ENCODE measurements at regions not wholly inside any gene's neighbourhood (a gene's known extent, or its start where the extent isn't known, plus 50 kb on each side); places are given as distances from the start of the nearest gene placed in this dataset.

DNA sequence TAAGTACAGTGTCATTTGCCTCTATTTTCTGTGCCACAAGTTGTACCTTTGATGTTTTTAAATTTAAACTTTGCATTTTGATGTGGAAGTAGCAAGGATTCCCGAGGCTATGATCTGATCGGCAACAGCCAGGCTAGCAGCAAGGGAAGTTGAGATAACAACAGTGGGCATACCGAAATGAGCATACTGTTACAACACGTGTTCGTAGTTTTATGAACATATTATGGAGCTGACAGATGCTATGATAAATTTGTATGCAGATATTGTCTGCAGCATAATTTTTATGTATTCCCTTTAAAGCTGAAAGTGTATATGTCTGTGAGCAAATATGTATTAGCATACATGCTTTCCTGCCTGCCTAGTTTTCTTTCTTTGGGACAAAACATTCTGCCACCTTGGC lies 306.1 kb downstream of the PCDH7 start:
- TF ChIP-seq, protein P1, sequence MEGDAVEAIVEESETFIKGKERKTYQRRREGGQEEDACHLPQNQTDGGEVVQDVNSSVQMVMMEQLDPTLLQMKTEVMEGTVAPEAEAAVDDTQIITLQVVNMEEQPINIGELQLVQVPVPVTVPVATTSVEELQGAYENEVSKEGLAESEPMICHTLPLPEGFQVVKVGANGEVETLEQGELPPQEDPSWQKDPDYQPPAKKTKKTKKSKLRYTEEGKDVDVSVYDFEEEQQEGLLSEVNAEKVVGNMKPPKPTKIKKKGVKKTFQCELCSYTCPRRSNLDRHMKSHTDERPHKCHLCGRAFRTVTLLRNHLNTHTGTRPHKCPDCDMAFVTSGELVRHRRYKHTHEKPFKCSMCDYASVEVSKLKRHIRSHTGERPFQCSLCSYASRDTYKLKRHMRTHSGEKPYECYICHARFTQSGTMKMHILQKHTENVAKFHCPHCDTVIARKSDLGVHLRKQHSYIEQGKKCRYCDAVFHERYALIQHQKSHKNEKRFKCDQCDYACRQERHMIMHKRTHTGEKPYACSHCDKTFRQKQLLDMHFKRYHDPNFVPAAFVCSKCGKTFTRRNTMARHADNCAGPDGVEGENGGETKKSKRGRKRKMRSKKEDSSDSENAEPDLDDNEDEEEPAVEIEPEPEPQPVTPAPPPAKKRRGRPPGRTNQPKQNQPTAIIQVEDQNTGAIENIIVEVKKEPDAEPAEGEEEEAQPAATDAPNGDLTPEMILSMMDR (conservative IDR thresholded peaks at IDR 0.05; ENCODE audit: low read depth, low read length) = no peak
- no peak for TF ChIP-seq EZH2 (IDR thresholded peaks at IDR 0.05; ENCODE audit: borderline replicate concordance, low read depth, low read length, poor library complexity, severe bottlenecking)
